HT1080 (cell line): ENCODE measurements at regions not wholly inside any gene's neighbourhood (a gene's known extent, or its start where the extent isn't known, plus 50 kb on each side); places are given as distances from the start of the nearest gene placed in this dataset.
"Not testable (repeated sequence)": the region's sequence is repeated elsewhere in the genome, so short reads cannot be mapped to it uniquely, and the experiment has no call there.

Source experiments
- DNase-seq: peaks from one replicate; pipeline ENCODE4 v3.0.0-alpha.2; 2015; ENCODE audit warnings: low read depth

DNA sequence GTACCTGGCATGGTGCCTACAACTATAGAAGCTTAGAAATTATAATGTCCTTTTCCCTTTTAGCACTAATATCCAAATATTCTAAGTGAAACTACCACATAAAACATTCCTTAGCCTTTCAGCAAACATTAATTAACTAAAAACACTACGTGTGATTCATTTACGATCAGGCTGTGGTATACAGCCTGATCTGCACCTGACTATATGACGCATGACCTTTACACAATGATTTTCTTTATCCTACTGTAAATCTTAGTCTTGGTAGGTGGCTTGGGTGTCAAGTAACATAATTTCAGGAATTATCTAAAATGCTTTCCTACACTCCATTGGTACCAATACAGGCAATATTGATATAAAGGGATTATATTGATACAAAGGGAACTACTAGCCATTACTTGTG lies 686.7 kb downstream of the DTWD2 start:
- DNase-seq, result peak; percentile 3

DNA sequence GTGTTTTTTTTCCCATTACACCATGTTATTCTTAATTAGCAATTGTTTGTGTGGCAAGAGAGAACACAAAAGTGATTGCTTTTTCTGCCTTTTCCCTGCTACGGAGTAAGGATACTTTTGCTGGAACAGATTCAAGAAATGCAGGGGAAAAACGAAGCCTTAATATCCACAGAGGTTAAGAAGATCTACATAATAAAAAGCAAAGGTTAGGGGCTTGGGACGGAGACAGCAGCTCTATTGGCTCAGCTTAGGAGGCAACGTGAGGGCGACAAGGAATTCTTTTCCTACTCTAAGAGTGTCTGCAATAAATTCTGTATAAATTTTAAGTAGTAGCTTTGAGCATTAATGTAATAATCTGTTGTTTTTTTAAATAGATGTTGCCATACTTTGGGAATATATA lies 693.3 kb downstream of the DTWD2 start:
- DNase-seq, result no peak

DNA sequence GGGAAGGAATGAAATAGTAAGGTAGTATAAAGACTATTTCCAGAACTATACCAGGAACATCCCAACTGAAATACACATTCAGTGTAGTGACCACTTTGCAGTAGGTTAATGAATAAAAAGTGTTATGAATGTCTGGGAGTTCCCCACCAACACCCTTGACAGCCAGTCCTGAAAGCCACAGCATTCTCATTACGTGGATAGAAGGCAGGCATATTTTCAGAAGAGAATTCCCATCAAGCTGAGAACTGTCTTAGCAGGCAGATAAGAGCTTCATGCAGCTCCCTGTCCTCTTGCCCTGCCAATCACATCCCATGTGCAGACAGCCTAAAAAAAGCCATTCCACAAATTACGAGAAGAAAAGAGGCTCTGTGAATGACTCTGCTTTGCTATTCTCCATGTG lies 695.0 kb downstream of the DTWD2 start:
- no peak for DNase-seq

DNA sequence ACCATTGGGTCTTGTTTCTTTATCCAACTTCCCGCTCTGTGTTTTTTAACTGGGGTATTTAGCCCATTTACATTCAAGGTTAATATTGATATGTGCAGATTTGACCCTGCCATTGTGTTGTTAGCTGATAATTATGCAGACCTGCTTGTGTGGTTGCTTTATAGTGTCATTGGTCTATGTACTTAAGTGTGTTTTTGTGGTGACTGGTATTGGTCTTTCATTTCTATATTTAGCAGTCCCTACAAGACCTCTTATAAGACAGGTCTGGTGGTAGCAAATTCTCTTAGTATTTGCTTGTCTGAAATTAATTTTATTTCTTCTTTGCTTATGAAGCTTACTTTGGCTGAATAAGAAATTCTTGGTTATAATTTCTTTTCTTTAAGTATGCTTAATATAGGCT lies 698.1 kb downstream of the DTWD2 start:
- no peak for DNase-seq

DNA sequence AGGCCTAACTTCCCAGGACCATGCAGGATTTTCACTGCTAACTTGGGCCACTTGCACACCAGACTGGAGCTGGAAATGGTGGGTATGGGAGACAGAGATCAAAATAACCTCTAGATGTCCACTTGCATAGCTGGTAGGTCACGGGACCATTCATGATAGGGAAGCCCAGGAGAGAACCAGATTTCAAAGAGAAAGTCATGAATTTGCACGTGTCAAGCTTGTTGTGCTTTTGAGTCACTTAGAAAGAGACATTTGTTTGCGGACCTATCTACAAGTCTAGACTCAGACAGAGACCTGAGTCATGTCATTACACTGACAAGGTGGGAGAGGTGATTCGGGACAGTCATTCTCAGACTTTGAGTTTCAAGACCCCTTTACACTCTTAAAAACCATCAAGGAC lies 704.1 kb downstream of the DTWD2 start:
- not testable (repeated sequence) for DNase-seq

DNA sequence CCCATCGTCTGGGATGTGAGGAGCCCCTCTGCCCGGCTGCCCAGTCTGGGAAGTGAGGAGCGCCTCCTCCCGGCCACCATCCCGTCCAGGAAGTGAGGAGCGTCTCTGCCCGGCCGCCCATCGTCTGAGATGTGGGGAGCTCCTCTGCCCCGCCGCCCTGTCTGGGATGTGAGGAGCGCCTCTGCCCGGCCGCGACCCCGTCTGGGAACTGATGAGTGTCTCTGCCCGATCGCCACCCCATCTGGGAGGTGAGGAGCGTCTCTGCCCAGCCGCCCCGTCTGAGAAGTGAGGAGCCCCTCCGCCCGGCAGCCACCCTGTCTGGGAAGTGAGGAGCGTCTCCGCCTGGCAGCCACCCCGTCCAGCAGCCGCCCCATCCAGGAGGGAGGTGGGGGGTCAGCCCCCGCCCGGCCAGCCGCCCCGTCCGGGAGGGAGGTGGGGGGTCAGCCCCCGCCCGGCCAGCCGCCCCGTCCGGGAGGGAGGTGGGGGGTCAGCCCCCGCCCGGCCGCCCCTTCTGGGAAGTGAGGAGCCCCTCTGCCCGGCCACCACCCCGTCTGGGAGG lies 705.8 kb downstream of the DTWD2 start:
- not testable (repeated sequence) for DNase-seq

DNA sequence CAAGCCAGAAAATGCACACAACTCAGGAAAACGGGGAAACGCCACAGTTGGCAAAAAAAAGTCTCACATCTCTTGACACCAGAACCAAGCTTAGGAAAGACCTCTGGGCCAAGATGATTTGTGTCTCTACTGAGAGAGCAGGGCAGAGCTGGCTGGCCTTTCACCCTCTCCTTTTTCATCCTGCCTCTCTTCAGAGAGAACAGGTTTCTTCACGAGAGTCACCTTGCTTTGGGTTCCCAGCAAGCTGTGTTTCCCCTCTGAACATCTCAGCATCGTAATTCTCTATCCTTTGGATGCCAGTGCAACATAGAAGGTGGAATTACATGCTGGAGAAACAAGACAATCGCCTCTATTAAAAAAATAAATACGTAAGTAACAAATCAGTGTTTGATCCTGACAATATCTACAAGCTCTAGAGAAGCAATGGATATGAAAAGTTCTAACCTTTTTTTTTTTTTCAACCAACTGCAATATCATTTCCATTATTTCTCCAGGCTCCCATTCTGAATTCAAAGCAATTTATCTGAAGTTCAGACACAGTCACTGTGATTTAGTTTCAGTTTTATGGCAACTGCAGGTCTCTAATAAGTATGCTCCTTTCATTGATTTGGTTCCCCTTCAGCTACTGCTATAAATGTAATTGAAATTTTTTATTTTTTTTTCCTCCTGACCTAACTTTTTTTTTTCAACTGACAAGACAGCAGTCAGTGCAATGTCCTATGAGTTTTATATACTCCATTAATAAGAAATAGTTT lies 708.6 kb downstream of the DTWD2 start:
- no peak for DNase-seq

DNA sequence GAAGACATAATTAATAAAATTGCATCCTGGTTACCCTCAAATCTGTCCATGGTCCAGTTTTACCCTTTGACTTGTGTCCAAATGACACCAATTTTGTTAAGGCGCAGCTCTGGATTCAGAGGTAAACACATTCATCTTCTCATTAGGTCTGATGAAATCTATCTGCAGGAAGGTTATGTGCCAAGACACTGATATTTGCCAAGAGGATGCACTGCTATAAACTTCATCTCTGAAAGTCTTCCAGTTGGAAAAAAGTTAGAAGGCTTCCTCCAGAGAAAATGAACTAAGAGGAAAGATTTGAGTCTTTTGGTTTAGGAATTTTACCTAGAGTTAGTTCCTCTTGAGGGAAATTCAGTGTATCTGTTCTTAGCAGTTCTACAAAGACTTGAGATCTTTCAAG lies 717.8 kb downstream of the DTWD2 start:
- DNase-seq, result no peak

DNA sequence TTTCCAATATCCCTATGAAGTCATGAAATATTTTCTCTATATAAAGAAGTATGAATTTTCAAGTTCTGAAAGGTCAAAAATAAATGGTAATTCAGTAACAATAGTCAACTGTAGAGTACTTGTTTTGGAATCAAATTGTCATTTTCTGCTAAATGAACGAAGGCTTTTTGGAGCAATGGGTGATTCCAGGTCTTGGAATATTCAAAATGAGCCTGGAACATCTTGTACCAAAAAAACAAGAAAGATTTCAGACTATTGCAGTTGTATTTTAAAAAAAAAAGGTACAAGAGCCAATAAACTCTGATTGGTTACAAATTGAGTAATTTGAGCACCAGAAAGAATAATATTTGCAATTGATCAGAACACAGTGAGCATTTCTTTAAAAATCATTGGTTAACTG lies 730.1 kb downstream of the DTWD2 start:
- no peak for DNase-seq

DNA sequence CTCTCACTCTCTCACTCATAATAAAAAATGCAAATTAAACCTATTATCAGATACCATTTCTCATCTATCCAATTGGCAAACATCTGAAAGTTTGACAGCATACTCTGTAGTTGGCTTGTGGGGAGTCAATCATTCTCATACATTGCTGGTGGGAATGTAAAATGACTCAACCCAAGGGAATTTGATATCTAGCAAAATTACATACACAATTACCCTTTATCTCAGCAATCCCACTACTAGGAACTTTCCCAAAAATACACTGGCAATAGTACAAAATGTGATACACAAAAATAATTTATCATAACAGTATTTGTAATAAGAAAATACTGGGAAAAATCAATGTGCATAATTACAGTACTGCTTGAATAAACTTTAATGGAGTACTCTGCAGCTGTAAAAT lies 731.3 kb downstream of the DTWD2 start:
- peak; percentile 47 for DNase-seq

DNA sequence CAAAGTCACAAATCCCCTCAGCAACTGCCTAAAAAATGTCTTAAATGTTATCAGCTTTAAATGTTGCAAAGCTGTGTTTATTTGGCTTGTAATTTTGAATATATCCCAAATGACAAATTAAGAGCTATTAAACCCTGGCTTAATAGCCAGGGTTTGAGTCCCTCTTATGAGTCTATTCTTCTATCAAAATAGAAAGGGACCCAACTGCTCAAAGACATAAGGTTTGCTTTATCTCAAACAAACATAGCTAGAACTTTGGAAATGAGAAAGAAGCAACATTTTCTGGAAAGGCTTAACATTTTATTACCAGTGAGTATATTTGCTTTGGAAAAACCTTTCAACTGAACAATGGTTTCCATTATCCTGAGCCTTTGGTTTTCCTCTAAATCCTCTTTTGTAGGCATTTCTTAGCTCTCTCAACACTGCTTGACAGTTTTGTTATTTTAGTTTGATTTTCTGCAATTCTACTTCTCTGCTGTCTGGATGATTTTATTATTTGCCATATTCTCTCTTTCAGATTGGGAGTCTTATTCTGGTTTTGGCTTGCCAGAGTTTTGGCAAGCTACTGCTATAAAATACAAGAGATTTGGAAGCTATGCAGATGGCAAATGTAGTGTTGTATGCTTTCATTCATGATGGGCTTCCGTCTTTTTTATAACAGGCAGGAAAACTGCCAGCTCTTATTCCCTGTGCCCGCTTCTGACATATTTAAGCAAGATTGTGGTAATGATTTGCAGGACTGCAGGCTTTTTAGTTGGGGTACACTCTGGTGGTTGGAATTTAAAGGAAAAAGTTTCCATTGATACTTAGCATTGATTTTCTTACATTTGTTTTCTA lies 734.9 kb downstream of the DTWD2 start:
- DNase-seq, result no peak

DNA sequence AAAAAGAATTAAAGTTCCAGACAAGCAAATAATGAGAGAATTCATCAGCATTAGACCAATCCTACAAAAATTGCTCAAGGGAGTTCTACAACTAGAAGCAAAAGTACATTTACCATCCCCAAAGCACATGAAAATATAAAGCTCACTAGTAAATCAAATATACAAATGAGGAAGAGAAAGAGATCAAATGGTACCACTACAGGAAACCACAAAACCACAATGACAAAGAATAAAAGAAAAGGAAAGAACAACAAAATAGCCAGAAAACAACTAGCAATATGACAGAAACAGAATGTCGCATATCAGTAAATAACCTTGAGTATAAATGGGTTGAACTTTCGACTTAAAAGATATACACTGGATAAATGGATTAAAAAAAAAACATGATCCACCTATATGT lies 739.0 kb downstream of the DTWD2 start:
- no peak for DNase-seq

DNA sequence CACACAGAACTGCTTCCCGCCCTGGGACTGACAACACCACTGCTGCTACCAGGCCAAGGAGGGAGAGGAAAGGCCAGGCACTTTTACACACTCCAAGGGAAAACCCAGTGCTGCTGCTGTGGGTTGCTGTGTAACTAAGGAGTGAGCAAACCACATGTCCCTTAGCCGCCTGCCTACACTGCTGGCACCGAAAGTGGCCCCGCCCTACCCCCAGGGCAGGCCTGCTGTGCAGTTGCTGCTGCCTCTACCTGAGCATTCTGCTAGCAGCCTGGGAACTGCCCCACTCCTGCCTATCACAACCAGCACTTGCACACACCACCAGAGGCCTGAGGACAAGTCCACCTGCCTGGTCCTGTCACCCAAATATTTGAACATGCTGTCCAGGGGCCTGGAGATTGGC lies 740.9 kb downstream of the DTWD2 start:
- DNase-seq, result no peak

DNA sequence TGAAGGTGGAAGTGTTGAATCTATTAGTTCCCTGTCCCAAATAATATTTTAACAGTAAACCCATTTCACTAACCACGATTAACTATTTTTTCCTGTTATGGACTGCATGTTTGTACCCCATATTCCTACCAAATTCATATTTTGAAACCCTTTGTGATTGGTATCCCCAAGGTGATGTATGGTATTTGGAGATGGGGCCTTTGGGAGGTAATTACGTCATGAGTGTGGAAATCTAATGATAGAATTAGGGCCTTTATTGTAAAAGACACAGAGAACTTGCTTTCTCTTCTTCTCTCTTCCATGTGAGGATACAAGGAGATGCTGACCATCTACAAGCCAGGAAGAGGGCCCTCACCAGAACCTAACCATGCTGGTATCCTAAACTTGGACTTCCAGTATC lies 744.7 kb downstream of the DTWD2 start:
- no peak for DNase-seq

DNA sequence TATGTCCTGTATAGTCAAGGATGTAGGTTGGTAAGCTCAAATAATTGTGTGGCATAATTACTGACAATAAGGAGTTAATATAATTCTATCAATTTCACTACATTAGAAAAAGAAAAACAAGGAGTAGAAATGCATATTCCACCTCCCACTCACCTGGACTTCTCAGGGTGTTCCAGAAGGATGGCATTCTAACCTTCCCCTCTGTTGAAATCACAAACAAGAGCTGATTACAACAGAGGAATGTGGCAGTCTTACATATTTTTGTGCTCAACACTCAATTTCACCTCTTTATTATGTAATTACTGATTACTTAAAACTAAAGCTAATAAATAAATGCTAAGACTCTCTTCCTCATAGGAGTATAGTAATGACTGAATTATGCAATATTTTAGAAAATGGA lies 745.3 kb downstream of the DTWD2 start:
- no peak for DNase-seq

DNA sequence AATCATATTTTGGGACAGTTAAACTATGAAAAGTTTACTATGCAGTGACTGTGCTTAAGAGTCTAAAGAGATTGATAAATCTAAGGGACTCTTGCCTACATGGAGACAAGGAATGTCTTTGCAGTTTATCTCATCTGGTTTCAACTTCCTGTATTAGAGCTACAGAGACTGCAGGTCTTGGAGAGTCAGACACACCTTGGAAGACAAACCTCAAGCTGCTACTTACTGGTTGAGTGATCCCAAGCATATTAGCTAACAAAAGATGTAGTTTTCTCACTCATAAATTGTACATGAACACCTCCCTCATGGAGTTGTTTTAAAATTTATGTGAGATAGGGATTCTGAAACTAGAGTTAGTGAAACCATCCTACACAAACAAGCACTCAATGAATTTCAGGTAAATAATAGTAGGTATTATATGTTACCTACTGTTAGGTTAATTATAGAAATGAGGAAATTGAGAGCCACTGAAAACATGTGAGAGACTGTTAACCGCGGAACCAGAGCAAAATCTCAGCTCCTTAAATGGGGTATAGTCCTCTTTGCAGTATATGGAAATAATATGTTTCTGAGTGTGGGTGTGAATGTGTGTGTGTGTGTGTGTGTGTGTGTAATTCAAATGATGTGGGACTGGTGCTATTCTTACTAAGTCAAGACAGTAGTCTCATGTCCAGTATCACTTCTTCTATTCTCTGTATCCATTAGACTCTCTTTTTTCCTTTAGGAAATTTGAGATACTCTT lies 752.1 kb downstream of the DTWD2 start:
- DNase-seq, result no peak

DNA sequence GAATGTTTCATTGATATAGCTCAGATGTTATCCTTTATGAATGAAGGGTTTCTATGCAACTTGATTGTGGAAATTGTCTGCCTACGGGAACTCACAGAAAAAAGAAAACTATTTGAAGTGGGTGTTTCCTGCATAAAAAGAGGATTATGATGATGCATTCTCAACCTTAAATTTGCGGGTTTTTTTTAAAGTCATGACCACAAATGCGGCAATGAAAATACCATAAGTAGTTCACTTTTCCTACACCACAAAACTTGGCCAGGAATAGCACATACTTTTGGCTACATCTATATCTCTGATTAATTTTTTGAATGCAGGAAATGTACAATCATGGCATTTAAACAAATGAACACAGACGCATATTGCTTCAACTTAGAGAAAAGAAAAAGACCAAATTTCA lies 754.7 kb downstream of the DTWD2 start:
- peak; percentile 3 for DNase-seq

DNA sequence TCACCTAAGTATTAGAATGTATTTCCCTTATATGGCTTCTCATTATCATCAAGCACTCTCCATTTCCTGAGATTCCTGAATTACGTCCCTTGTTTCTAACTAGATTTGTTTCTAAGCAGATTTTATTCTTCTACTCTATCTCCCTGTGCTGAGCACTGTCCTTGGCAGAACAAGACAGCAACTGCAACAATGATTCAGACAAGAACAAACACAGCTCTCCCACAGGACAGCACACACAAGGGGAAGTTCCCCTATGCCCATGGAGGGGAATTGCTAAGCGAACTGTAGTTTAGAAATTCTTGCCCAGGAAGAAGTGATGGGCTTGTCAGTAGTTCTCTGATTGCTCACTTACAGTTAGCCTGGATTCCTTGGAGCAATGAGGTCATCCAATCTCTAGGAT lies 759.9 kb downstream of the DTWD2 start:
- peak; percentile 51 for DNase-seq

DNA sequence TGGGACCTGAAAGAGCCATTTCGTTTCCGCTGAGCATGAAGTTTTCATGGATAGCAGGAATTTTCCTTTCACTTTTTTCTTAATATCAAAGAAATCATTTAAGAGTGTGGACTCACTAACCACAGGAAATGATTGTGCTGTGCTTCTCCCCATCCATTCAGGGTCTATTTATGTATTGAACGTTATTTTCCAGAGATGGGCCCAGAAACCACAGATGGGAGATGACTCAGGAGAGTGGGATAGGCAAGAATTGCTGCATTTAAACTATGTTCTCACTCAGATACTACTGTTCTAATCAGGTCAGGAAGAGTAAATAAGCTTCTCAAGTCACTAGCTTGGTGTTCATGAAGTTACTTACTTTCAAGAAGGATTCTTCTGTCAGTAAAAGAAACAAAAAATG lies 763.8 kb downstream of the DTWD2 start:
- peak; percentile 89 for DNase-seq

DNA sequence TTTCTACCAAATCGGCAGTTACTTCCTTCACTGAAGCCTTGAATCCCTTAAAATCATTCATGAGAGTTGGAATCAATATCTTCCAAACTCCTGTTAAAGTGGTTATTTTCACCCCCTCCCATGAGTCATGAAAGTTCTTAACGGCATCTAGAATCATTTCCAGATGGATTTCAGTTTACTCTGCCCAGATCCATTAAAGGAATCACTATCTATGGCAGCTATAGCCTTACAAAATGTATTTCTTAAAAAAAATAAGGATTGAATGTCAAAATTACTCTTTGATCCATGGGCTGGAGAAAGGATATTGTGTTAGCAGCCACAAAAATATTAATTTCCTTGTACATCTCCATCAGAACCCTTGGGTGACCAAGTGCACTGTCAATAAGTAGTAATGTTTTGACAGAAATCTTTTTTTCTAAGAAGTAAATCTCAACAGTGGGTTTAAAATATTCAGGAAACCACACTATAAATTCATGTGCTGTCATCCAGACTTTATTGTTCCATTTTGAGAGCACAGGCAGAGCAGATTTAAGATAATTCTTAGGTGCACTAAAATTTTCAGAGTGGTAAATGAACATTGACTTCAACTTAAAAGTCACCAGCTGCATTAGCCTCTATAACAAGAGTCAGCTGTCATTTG lies 767.7 kb downstream of the DTWD2 start:
- DNase-seq, result no peak

DNA sequence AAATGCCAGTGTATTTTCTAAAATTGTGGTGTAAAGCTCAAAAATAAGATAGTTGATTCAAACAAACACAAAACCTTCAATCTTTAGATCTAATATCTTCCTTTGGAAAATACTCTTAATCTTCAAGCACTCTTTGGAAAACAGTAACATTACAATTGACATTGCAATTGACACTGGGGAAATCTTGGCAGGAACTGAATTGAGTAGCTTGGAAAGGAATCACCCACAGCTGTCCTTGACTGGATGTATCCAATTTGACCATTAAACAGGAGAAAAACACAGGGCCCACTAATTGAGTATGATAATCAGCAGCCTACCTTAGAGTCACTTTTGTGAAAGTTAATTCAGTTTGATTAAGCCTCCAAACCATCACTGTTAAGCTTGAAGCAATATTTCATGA lies 776.7 kb downstream of the DTWD2 start:
- DNase-seq, result no peak
